K562 (cell line): ENCODE measurements at regions not wholly inside any gene's neighbourhood (a gene's known extent, or its start where the extent isn't known, plus 50 kb on each side); places are given as distances from the start of the nearest gene placed in this dataset.

ENCODE experiments used
- ATAC-seq: fragments of 200-7000 bp; cut with Tn5 transposase; 3 replicates; pipeline ENCODE4 v1.9.1; 2020; ENCODE audit warnings: moderate library complexity
- BruUV-seq: library from RNA; stranded (reverse); fragments of 400-500 nt; replicated peaks from 2 replicates; lab custom pipeline; 2021; lab: Mats Ljungman, UMichigan
- CTCF ChIA-PET: fragments of 300-600 bp; formaldehyde crosslinking; extraction: SDS; loops from one replicate; lab custom pipeline; 2021; ENCODE audit warnings: low intra/inter-chr PET ratio; lab: Yijun Ruan, JAX
- POLR2A ChIA-PET: fragments of 300-600, 350-650 bp; sonication (Branson Sonifier 250); formaldehyde crosslinking; extraction: SDS; loops from one replicate; lab custom pipeline; 2021; ENCODE audit warnings: antibody characterized with exemption, inconsistent platforms; lab: Yijun Ruan, JAX
- DNase-seq, 4 experiments: peaks; one replicate each; pipeline versions ENCODE4 v3.0.0 to v3.0.0-alpha.2; 2011 to 2018; ENCODE audit warnings: low spot score in 3 of 4, mixed read lengths in 3 of 4; ENCODE audit errors: extremely low read depth in 1 of 4
- FAIRE-seq: peaks from 2 replicates; lab custom pipeline; 2011; peaks lifted over from hg19 to GRCh38; lab: Jason Lieb, UNC
- H2AFZ ChIP-seq: 2 replicates; pipeline ENCODE4 v1.6.0; 2011; ENCODE audit warnings: low read depth, low read length, control low read depth, inconsistent platforms
- H3K27ac ChIP-seq: fragments of 200-600 bp; 3 replicates; pipeline ENCODE4 v1.8.0; 2011; ENCODE audit warnings: low read depth, mild to moderate bottlenecking, control low read depth, inconsistent platforms, low read length, moderate library complexity, mixed read lengths; ENCODE audit errors: extremely low read depth
- H3K27me3 ChIP-seq, 2 experiments: fragments of 300-600 bp in 1 of 2; 2 replicates in 1 of 2; 3 replicates in 1 of 2; pipeline versions ENCODE4 v1.6.0 to v1.8.0; 2011; ENCODE audit warnings: inconsistent platforms in 2 of 2, low read length in 2 of 2, mild to moderate bottlenecking in 1 of 2, mixed read lengths in 1 of 2, moderate library complexity in 1 of 2; ENCODE audit not compliant: control insufficient read depth in 2 of 2, insufficient read depth in 2 of 2
- H3K36me3 ChIP-seq: fragments of 300-600 bp; 3 replicates; pipeline ENCODE4 v1.8.0; 2011; ENCODE audit warnings: mild to moderate bottlenecking, low read length, inconsistent platforms; ENCODE audit not compliant: control insufficient read depth, insufficient read depth
- H3K4me1 ChIP-seq, 2 experiments: fragments of 200-600 bp in 1 of 2; replicated peaks in 1 of 2; 2 replicates in 1 of 2; 3 replicates in 1 of 2; pipeline versions ENCODE4 v1.5.1 to v1.8.0; 2011; ENCODE audit warnings: inconsistent platforms in 2 of 2, low read length in 2 of 2, mild to moderate bottlenecking in 1 of 2, mixed read lengths in 1 of 2, moderate library complexity in 1 of 2; ENCODE audit not compliant: control insufficient read depth in 2 of 2, insufficient read depth in 2 of 2
- H3K4me2 ChIP-seq: 2 replicates; pipeline ENCODE4 v1.6.1; 2011; ENCODE audit warnings: low read length, control low read depth, inconsistent platforms, mixed read lengths; ENCODE audit not compliant: insufficient read depth
- H3K4me3 ChIP-seq: fragments of 200-600 bp; sonication (generic), shearing (Covaris generic); 2 replicates; pipeline ENCODE4 v1.5.1; 2016; ENCODE audit warnings: control low read depth, inconsistent platforms
- H3K79me2 ChIP-seq: fragments of 200-600 bp; 3 replicates; pipeline ENCODE4 v1.8.0; 2011; ENCODE audit warnings: low read length, inconsistent platforms; ENCODE audit not compliant: control insufficient read depth, insufficient read depth
- H3K9ac ChIP-seq, 2 experiments: 2 replicates each; pipeline versions ENCODE4 v1.6.0 to v1.6.1; 2011; ENCODE audit warnings: low read depth in 2 of 2, low read length in 2 of 2, control low read depth in 1 of 2, inconsistent platforms in 1 of 2, mild to moderate bottlenecking in 1 of 2, mixed read lengths in 1 of 2; ENCODE audit not compliant: insufficient read depth in 1 of 2
- H3K9me1 ChIP-seq: one replicate; pipeline ENCODE4 v1.6.0; 2011; ENCODE audit warnings: inconsistent platforms, mild to moderate bottlenecking, low read length, moderate library complexity; ENCODE audit not compliant: control insufficient read depth, insufficient read depth
- H3K9me3 ChIP-seq: replicated peaks from 2 replicates; pipeline ENCODE4 v1.5.1; 2011; ENCODE audit warnings: low read depth, low read length, inconsistent platforms; ENCODE audit not compliant: control insufficient read depth, insufficient read depth
- H4K20me1 ChIP-seq: replicated peaks from 2 replicates; pipeline ENCODE4 v1.6.1; 2011; ENCODE audit warnings: low read length, inconsistent platforms, mixed read lengths; ENCODE audit not compliant: control insufficient read depth, insufficient read depth
- BDP1 ChIP-seq: IDR thresholded peaks from 3 replicates; pipeline ENCODE4 v1.6.1; 2011; ENCODE audit not compliant: insufficient read length, insufficient read depth
- CXXC5 ChIP-seq: fragments of 250-450 bp; sonication (Bioruptor Pico); IDR thresholded peaks from 2 replicates; pipeline ENCODE4 v1.8.0; 2022; ENCODE audit warnings: inconsistent platforms, mild to moderate bottlenecking, moderate library complexity
- FOXK1 ChIP-seq: sonication (generic); formaldehyde crosslinking; IDR thresholded peaks from 2 replicates; pipeline ENCODE4 v1.8.0; 2022; ENCODE audit warnings: missing genetic modification reagents, mild to moderate bottlenecking, borderline replicate concordance
- HINFP ChIP-seq: fragments of 450-650 bp; conservative IDR thresholded peaks from 2 replicates; pipeline ENCODE4 v1.6.1; 2016; ENCODE audit warnings: missing genetic modification characterization, low read depth, mild to moderate bottlenecking, control low read depth, missing compliant biosample characterization
- KDM1A ChIP-seq, 2 experiments: fragments of 450-650 bp; IDR thresholded peaks; 2 replicates each; pipeline ENCODE4 v1.6.1; 2016; ENCODE audit warnings: mild to moderate bottlenecking in 2 of 2
- PRDM10 ChIP-seq: fragments of 450-650 bp; IDR thresholded peaks from 2 replicates; pipeline ENCODE4 v1.6.1; 2018; ENCODE audit not compliant: partially characterized antibody
- RBM34 ChIP-seq: fragments of 200-400 bp; formaldehyde crosslinking; IDR thresholded peaks from 2 replicates; pipeline ENCODE4 v1.6.1; 2018; ENCODE audit warnings: low read length, borderline replicate concordance; ENCODE audit not compliant: insufficient read depth
- SMARCC2 ChIP-seq: fragments of 450-650 bp; IDR thresholded peaks from 2 replicates; pipeline ENCODE4 v1.6.1; 2017; ENCODE audit warnings: antibody characterized with exemption, moderate library complexity, mild to moderate bottlenecking, low read depth
- SRSF3 ChIP-seq: fragments of 200-400 bp; formaldehyde crosslinking; IDR thresholded peaks from 2 replicates; pipeline ENCODE4 v1.6.1; 2016; ENCODE audit warnings: mild to moderate bottlenecking, low read length, moderate library complexity; ENCODE audit not compliant: insufficient read depth
- STAT6 ChIP-seq: sonication (generic); formaldehyde crosslinking; IDR thresholded peaks from 2 replicates; pipeline ENCODE4 v1.8.1; 2023; ENCODE audit warnings: mild to moderate bottlenecking, missing genetic modification reagents
- TCF15 ChIP-seq: fragments of 250-450 bp; sonication (Bioruptor Pico); IDR thresholded peaks from 2 replicates; pipeline ENCODE4 v1.8.0; 2022; ENCODE audit warnings: moderate library complexity, mild to moderate bottlenecking, inconsistent platforms
- XRCC5 ChIP-seq: fragments of 200-400 bp; formaldehyde crosslinking; IDR thresholded peaks from 2 replicates; pipeline ENCODE4 v1.6.1; 2017; ENCODE audit warnings: low read depth, mild to moderate bottlenecking, low read length
- ZNF589 ChIP-seq: fragments of 200-800 bp; sonication (Bioruptor generic); IDR thresholded peaks from 2 replicates; pipeline ENCODE4 v1.6.1; 2016; ENCODE audit warnings: low read depth, missing genetic modification characterization, missing compliant biosample characterization
- ZNF644 ChIP-seq: fragments of 200-800 bp; sonication (Bioruptor generic); IDR thresholded peaks from 2 replicates; pipeline ENCODE4 v1.6.1; 2016; ENCODE audit warnings: low read depth, missing genetic modification characterization, missing compliant biosample characterization
- WGBS: fragments of 100-300 bp; shearing (Covaris generic); methylation state at CpG from one replicate; pipeline ENCODE4 v1.1.6; 2016; ENCODE audit warnings: low coverage, mixed read lengths; ENCODE audit not compliant: insufficient coverage; ENCODE audit errors: missing lambda C conversion rate; 5-methylcytosine and 5-hydroxymethylcytosine counted together
- in situ Hi-C: fragments of 300-500 bp; cut with MboI; formaldehyde crosslinking; loops from 4 replicates; pipeline ENCODE4 v1.15.0; 2018; ENCODE audit warnings: inconsistent platforms, mixed read lengths
- intact Hi-C: fragments of 100-400 bp; cut with micrococcal nuclease; formaldehyde crosslinking; loops from 2 replicates; pipeline ENCODE4 v1.14.2; 2022

GRCh38 chr12:126607867-126608266, 1542.6 kb downstream of the AACS start:
- H2AFZ ChIP-seq, result no peak overlapping the region
- in situ Hi-C loops, result no loop called here
- TF ChIP-seq HINFP (tag), result no peak
- no peak for TF ChIP-seq SMARCC2
- TF ChIP-seq STAT6 (CRISPR knock-in tag), result no peak
- no peak for TF ChIP-seq RBM34
- no peak for TF ChIP-seq BDP1
- TF ChIP-seq CXXC5, result no peak
- no peak for TF ChIP-seq SRSF3
- no peak for TF ChIP-seq ZNF589 (CRISPR knock-in tag)
- no peak for TF ChIP-seq FOXK1 (CRISPR knock-in tag)
- TF ChIP-seq XRCC5, result no peak
- no peak for TF ChIP-seq KDM1A (IDR thresholded peaks at IDR 0.05)
- no peak for TF ChIP-seq PRDM10
- no peak for TF ChIP-seq TCF15 (CRISPR knock-in tag)
- no peak for TF ChIP-seq ZNF644 (tag)

More at GRCh38 chr12:126607867-126608266, 1542.6 kb downstream of the AACS start:
- FAIRE-seq (no peak), DNase-seq (no peak), ATAC-seq (no peak)
- Histone ChIP-seq H3K27me3 (no peaks in the 10 kb centered on the region), H3K27ac (no peak overlapping the region), H3K9ac (no peak overlapping the region), H3K79me2 (no peaks in the 10 kb centered on the region), H3K9me3 (0 out of 2 replicates have a peak, but pooled peaks cover 2% of the 10 kb centered on the region), H3K4me1 (no peaks in the 10 kb centered on the region), H3K4me3 (no peak overlapping the region), H3K4me2 (no peak overlapping the region), H3K36me3 (no peaks in the 10 kb centered on the region), H3K9me1 (no peaks in the 10 kb centered on the region), H4K20me1 (no peaks in the 10 kb centered on the region)
- WGBS, result 0% methylated on average over 1 of the region's 1 CpG
- POLR2A ChIA-PET, result no interaction called here
- BruUV-seq, result no TSS peak
- intact Hi-C loops, result no loop called here
- CTCF ChIA-PET, result no interaction called here
